GM12891 (cell line): ENCODE measurements at regions not wholly inside any gene's neighbourhood (a gene's known extent, or its start where the extent isn't known, plus 50 kb on each side); places are given as distances from the start of the nearest gene placed in this dataset.

ENCODE experiments used
- DNase-seq: peaks from one replicate; pipeline ENCODE4 v3.0.0; 2011; ENCODE audit warnings: low spot score; ENCODE audit not compliant: insufficient read length
- FAIRE-seq: peaks from 2 replicates; lab custom pipeline; 2011; peaks lifted over from hg19 to GRCh38; lab: Jason Lieb, UNC
- PAX5 ChIP-seq: IDR thresholded peaks from 2 replicates; pipeline ENCODE4 v1.6.1; 2011; ENCODE audit warnings: low read length, moderate library complexity, mild to moderate bottlenecking; ENCODE audit not compliant: insufficient read depth, severe bottlenecking
- POLR2A ChIP-seq: IDR thresholded peaks from 2 replicates; pipeline ENCODE4 v1.6.1; 2011; ENCODE audit warnings: low read depth, low read length, control low read depth
- POLR2AphosphoS5 ChIP-seq: IDR thresholded peaks from 2 replicates; pipeline ENCODE4 v1.6.1; 2011; ENCODE audit warnings: low read depth, low read length, control low read depth
- POU2F2 ChIP-seq: IDR thresholded peaks from 2 replicates; pipeline ENCODE4 v1.6.1; 2011; ENCODE audit warnings: low read depth, mild to moderate bottlenecking, control low read depth, low read length, moderate library complexity
- SPI1 ChIP-seq: IDR thresholded peaks from 2 replicates; pipeline ENCODE4 v1.6.1; 2011; ENCODE audit warnings: low read depth, low read length, control low read depth
- TAF1 ChIP-seq: IDR thresholded peaks from 2 replicates; pipeline ENCODE4 v1.6.1; 2011; ENCODE audit warnings: low read depth, low read length, control low read depth

- FAIRE-seq (no peak), DNase-seq (no peak)
- TF ChIP-seq POLR2A, result no peak
- no peak for TF ChIP-seq TAF1
- TF ChIP-seq POU2F2, result no peak
- no peak for TF ChIP-seq PAX5
- TF ChIP-seq POLR2AphosphoS5, result no peak
These were observed 295.9 kb upstream of the HDAC4 start for GRCh38 chr2:239696559-239697207.

- FAIRE-seq (no peak), DNase-seq (no peak)
These were observed 295.0 kb upstream of the HDAC4 start for GRCh38 chr2:239695728-239696240.

GRCh38 chr2:239695106-239695727 is 294.4 kb upstream of the HDAC4 start:
- DNase-seq (no peak), FAIRE-seq (no peak)
- TF ChIP-seq POU2F2, result no peak
- TF ChIP-seq TAF1, result no peak
- TF ChIP-seq PAX5, result no peak
- no peak for TF ChIP-seq POLR2A
- no peak for TF ChIP-seq POLR2AphosphoS5
- TF ChIP-seq SPI1, result no peak

More at GRCh38 chr2:239695728-239696240, 295.0 kb upstream of the HDAC4 start:
- TF ChIP-seq TAF1, result no peak
- TF ChIP-seq POLR2A, result no peak
- no peak for TF ChIP-seq SPI1
- no peak for TF ChIP-seq PAX5
- no peak for TF ChIP-seq POLR2AphosphoS5
- TF ChIP-seq POU2F2, result no peak

- DNase-seq, result no peak
- TF ChIP-seq POLR2AphosphoS5 (no peak), POLR2A (no peak), POU2F2 (no peak), TAF1 (no peak), PAX5 (no peak), SPI1 (no peak)
- FAIRE-seq, result no peak
These were observed 293.7 kb upstream of the HDAC4 start for GRCh38 chr2:239694487-239694886.

GRCh38 chr2:239693761-239694415 is 293.1 kb upstream of the HDAC4 start:
- FAIRE-seq (no peak), DNase-seq (no peak)
- TF ChIP-seq POLR2A, result no peak
- no peak for TF ChIP-seq POU2F2
- no peak for TF ChIP-seq SPI1
- TF ChIP-seq PAX5, result no peak
- TF ChIP-seq POLR2AphosphoS5, result no peak
- TF ChIP-seq TAF1, result no peak

- TF ChIP-seq PAX5, result no peak
- no peak for TF ChIP-seq POLR2AphosphoS5
- no peak for TF ChIP-seq POLR2A
- no peak for TF ChIP-seq POU2F2
- no peak for TF ChIP-seq TAF1
- TF ChIP-seq SPI1, result no peak
- FAIRE-seq (no peak), DNase-seq (no peak)
These were observed 292.5 kb upstream of the HDAC4 start for GRCh38 chr2:239693330-239693729.

- DNase-seq, result no peak
- FAIRE-seq, result no peak
- TF ChIP-seq POU2F2 (no peak), TAF1 (no peak), SPI1 (no peak), POLR2AphosphoS5 (no peak), POLR2A (no peak), PAX5 (no peak)
These were observed 292.1 kb upstream of the HDAC4 start for GRCh38 chr2:239692919-239693318.

- TF ChIP-seq TAF1, result no peak
- no peak for TF ChIP-seq POLR2A
- TF ChIP-seq SPI1, result no peak
- no peak for TF ChIP-seq POU2F2
- TF ChIP-seq PAX5, result no peak
- no peak for TF ChIP-seq POLR2AphosphoS5
- FAIRE-seq (no peak), DNase-seq (no peak)
These were observed 291.6 kb upstream of the HDAC4 start for GRCh38 chr2:239692362-239692851.

- TF ChIP-seq POLR2A, result no peak
- no peak for TF ChIP-seq POLR2AphosphoS5
- TF ChIP-seq TAF1, result no peak
- TF ChIP-seq SPI1, result no peak
- FAIRE-seq, result no peak
- DNase-seq, result no peak
These were observed 290.9 kb upstream of the HDAC4 start for GRCh38 chr2:239691720-239692119.
